ENCODE measurements at regions not wholly inside any gene's neighbourhood (a gene's known extent, or its start where the extent isn't known, plus 50 kb on each side); places are given as distances from the start of the nearest gene placed in this dataset.

GRCh38 chr13:34589581-34589980 lies 352.5 kb upstream of the NBEA start:
- no peaks in the 10 kb centered on the region for H3K27me3 Mint-ChIP-seq
- peaks cover 1% of the 10 kb centered on the region for H3K9me3 Mint-ChIP-seq
- H3K36me3 Mint-ChIP-seq: no peaks in the 10 kb centered on the region
- H3K4me1 Mint-ChIP-seq: no peaks in the 10 kb centered on the region
- no peak overlapping the region for H3K27ac Mint-ChIP-seq
- DNase-seq (ENCODE audit: low spot score in 2 of 2) (no peak), ATAC-seq (ENCODE audit: low read depth) (no peak)
- H3K4me3 Mint-ChIP-seq: no peak overlapping the region

GRCh38 chr13:34591129-34591528 lies 350.9 kb upstream of the NBEA start:
- peaks cover 1% of the 10 kb centered on the region for H3K9me3 Mint-ChIP-seq

DNA sequence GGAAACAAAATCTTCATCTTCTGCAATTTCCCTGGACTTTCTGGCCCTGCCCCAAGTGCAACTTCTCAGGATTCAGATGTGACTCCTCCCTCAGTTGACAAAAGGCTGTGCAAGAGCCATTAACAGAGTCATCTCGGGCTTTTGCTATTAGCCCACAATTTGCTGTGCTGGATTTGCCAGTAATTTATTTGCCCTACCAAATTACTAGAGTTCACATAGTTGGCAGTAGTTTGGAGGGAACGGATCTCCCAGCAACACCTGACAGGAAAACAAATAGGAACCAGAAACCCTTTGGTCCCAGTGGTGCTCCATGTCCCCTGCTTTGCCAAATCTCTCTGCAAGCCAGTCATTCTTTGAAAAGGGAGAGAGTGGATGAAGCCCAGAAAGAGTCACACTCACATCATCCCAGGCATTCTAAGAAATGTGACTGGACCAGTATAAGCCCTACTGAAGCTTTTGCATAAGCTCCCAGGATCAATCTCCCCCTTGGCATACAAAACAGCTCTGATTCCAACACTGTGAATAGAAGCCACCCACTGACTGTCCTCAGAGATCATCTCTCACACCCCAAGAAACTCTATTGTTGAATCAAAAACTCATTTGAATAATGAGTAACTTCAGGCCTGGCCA lies 350.1 kb upstream of the NBEA start:
- peaks cover 4% of the 10 kb centered on the region for H3K9me3 Mint-ChIP-seq

More at GRCh38 chr13:34591129-34591528, 350.9 kb upstream of the NBEA start:
- Mint-ChIP-seq H3K4me3 (no peak overlapping the region), H3K36me3 (no peaks in the 10 kb centered on the region), H3K27me3 (no peaks in the 10 kb centered on the region), H3K27ac (no peak overlapping the region), H3K4me1 (no peaks in the 10 kb centered on the region)
- no peak for DNase-seq (ENCODE audit: low spot score in 2 of 2)
- no peak for ATAC-seq (ENCODE audit: low read depth)

GRCh38 chr13:34593658-34594057 lies 348.4 kb upstream of the NBEA start:
- Mint-ChIP-seq H3K27me3 (no peaks in the 10 kb centered on the region), H3K36me3 (no peaks in the 10 kb centered on the region), H3K9me3 (peaks cover 4% of the 10 kb centered on the region), H3K27ac (no peak overlapping the region), H3K4me3 (no peak overlapping the region), H3K4me1 (no peaks in the 10 kb centered on the region)
- ATAC-seq (ENCODE audit: low read depth) (no peak), DNase-seq (ENCODE audit: low spot score in 2 of 2) (no peak)

More for the DNA sequence above, 350.1 kb upstream of the NBEA start:
- DNase-seq (ENCODE audit: low spot score in 2 of 2) (no peak), ATAC-seq (ENCODE audit: low read depth) (no peak)
- H3K4me1 Mint-ChIP-seq: no peaks in the 10 kb centered on the region
- no peak overlapping the region for H3K4me3 Mint-ChIP-seq
- H3K27ac Mint-ChIP-seq: no peak overlapping the region
- H3K36me3 Mint-ChIP-seq: no peaks in the 10 kb centered on the region
- H3K27me3 Mint-ChIP-seq: no peaks in the 10 kb centered on the region

- Mint-ChIP-seq H3K27me3 (no peaks in the 10 kb centered on the region), H3K27ac (no peak overlapping the region), H3K36me3 (no peaks in the 10 kb centered on the region), H3K9me3 (peaks cover 4% of the 10 kb centered on the region), H3K4me1 (no peaks in the 10 kb centered on the region), H3K4me3 (no peak overlapping the region)
- no peak for DNase-seq (ENCODE audit: low spot score in 2 of 2)
- no peak for ATAC-seq (ENCODE audit: low read depth)
These were observed 347.6 kb upstream of the NBEA start for GRCh38 chr13:34594507-34594906.

DNA sequence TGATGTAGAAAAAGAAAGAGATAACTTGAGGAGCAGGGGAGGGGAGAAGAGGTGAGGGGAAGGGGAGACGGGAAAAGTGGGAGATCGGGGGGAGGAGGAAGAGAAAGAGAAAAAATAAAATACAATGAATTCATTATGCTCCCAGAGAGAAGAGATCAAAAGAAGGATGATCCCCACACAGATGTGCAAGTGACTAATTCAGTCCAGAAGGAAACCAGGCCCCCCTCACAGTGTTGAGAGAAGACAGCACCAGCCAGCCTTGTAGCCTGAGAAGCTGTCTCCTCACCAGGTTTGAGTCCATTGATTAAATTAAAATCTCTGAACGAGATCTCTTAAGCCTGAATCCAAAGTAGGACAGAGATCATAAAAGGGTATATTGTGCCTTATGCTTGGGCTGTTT lies 333.7 kb upstream of the NBEA start:
- peaks cover 2% of the 10 kb centered on the region for H3K9me3 Mint-ChIP-seq
- no peaks in the 10 kb centered on the region for H3K27me3 Mint-ChIP-seq
- H3K36me3 Mint-ChIP-seq: no peaks in the 10 kb centered on the region
- H3K4me1 Mint-ChIP-seq: no peaks in the 10 kb centered on the region
- no peak for ATAC-seq (ENCODE audit: low read depth)
- H3K27ac Mint-ChIP-seq: no peak overlapping the region
- no peak overlapping the region for H3K4me3 Mint-ChIP-seq
- DNase-seq (ENCODE audit: low spot score in 2 of 2): no peak

DNA sequence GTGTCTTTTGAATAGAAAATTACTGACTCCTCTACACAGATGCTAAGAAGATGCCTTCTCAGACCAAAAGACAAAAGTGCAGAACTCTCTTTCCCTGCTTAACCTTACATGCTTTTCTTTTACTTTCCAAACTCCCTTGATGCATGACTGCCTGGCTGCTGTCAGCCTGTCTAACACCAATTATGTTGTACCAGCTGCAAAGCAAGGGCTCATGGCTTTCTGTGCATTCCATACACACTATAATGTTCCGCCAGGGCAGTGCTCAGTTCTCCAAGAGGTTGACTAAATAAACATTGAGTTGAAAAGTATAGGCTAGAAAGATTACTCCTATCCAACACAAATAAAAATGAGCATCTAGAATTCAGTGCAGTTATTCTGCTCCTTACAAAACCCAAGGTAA lies 330.4 kb upstream of the NBEA start:
- no peak overlapping the region for H3K27ac Mint-ChIP-seq
- H3K27me3 Mint-ChIP-seq: no peaks in the 10 kb centered on the region
- H3K9me3 Mint-ChIP-seq: peaks cover 2% of the 10 kb centered on the region
- DNase-seq (ENCODE audit: low spot score in 2 of 2) (no peak), ATAC-seq (ENCODE audit: low read depth) (no peak)
- H3K4me1 Mint-ChIP-seq: no peaks in the 10 kb centered on the region
- no peaks in the 10 kb centered on the region for H3K36me3 Mint-ChIP-seq
- no peak overlapping the region for H3K4me3 Mint-ChIP-seq

DNA sequence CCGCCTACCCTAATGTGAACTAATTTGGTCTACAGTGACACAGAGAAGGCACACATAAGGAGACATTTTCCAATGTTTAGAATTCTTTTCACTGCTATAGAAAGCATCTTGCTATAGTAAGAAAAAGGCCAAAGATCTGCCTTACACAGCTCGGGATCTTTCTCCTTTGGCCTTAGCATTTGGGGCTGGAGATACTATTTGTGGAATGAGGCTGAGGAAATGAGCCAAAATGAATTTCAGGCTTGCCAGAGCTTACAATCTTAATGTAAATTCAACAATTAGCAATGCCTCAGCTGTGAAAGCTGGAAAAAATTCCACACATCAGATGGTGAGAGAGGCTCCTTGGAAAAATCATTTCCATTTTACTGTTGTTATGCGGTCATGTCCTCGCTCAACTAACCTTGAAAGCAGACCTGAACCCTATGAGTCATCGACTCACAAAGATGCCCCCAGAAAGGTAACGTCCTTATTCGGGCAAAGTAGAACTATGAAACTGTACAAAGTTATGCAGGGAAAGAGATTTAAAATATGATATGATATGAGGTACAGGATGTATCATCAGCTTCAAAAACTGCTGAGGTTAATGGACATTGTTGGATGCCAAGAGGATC lies 324.5 kb upstream of the NBEA start:
- Mint-ChIP-seq H3K4me3 (no peak overlapping the region), H3K27me3 (no peaks in the 10 kb centered on the region), H3K9me3 (no peaks in the 10 kb centered on the region), H3K27ac (no peak overlapping the region), H3K4me1 (no peaks in the 10 kb centered on the region), H3K36me3 (no peaks in the 10 kb centered on the region)
- ATAC-seq (ENCODE audit: low read depth) (no peak), DNase-seq (ENCODE audit: low spot score in 2 of 2) (no peak)

DNA sequence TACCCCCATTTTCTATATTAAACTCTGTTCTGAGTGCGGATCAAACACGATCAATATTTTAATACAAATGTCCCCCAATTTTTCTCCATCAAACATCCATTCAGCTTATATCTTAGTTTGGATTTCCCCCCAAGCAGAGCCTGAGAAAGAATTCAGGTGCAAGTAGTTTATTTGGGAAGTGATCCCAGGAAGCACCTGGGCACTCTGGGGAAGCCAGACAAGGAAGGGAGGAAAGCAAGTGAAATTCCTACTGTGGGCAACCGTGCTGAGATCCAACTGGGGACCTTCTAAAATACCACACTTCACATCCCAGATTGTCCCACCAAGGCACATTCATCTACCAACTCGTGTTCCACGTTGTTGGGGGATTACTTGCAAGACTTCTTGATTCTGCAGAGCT lies 323.4 kb upstream of the NBEA start:
- no peak for DNase-seq (ENCODE audit: low spot score in 2 of 2)
- H3K4me1 Mint-ChIP-seq: no peaks in the 10 kb centered on the region
- no peaks in the 10 kb centered on the region for H3K27me3 Mint-ChIP-seq
- no peak for ATAC-seq (ENCODE audit: low read depth)
- no peaks in the 10 kb centered on the region for H3K36me3 Mint-ChIP-seq
- no peak overlapping the region for H3K4me3 Mint-ChIP-seq
- no peak overlapping the region for H3K27ac Mint-ChIP-seq
- no peaks in the 10 kb centered on the region for H3K9me3 Mint-ChIP-seq

GRCh38 chr13:34619326-34619725 lies 322.7 kb upstream of the NBEA start:
- DNase-seq (ENCODE audit: low spot score in 2 of 2) (no peak), ATAC-seq (ENCODE audit: low read depth) (no peak)
- Mint-ChIP-seq H3K36me3 (no peaks in the 10 kb centered on the region), H3K27me3 (no peaks in the 10 kb centered on the region), H3K27ac (no peak overlapping the region), H3K4me3 (no peak overlapping the region), H3K4me1 (no peaks in the 10 kb centered on the region), H3K9me3 (no peaks in the 10 kb centered on the region)

- no peaks in the 10 kb centered on the region for H3K27me3 Mint-ChIP-seq
- no peaks in the 10 kb centered on the region for H3K9me3 Mint-ChIP-seq
- no peaks in the 10 kb centered on the region for H3K36me3 Mint-ChIP-seq
- no peak overlapping the region for H3K4me3 Mint-ChIP-seq
- no peak for ATAC-seq (ENCODE audit: low read depth)
- no peak for DNase-seq (ENCODE audit: low spot score in 2 of 2)
- H3K27ac Mint-ChIP-seq: no peak overlapping the region
- H3K4me1 Mint-ChIP-seq: no peaks in the 10 kb centered on the region
These were observed 321.8 kb upstream of the NBEA start for GRCh38 chr13:34620074-34620850.

DNA sequence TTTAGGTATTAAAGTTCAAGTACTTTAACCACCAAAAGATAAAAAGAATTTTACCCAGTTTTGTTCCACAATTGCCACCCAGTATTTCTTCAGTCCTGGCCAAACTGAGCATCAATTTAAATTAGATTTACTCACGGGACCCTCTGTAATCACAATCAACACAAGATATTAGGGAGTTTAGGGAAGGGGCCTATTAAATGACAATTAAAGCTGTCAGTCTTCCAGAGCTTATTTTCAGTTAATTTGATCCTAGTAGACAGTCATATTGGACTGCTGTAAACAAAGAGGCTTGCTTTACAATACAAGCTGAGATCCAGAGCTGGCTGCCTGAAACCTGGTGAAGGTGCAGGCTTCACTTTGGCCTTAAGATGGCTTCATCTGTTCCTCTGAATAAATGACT lies 321.2 kb upstream of the NBEA start:
- ATAC-seq (ENCODE audit: low read depth): no peak
- no peak for DNase-seq (ENCODE audit: low spot score in 2 of 2)
- Mint-ChIP-seq H3K27me3 (no peaks in the 10 kb centered on the region), H3K4me1 (no peaks in the 10 kb centered on the region), H3K36me3 (no peaks in the 10 kb centered on the region), H3K9me3 (no peaks in the 10 kb centered on the region), H3K4me3 (no peak overlapping the region), H3K27ac (no peak overlapping the region)

- H3K27me3 Mint-ChIP-seq: no peaks in the 10 kb centered on the region
- DNase-seq (ENCODE audit: low spot score in 2 of 2): no peak
- H3K27ac Mint-ChIP-seq: no peak overlapping the region
- H3K4me1 Mint-ChIP-seq: no peaks in the 10 kb centered on the region
- no peak overlapping the region for H3K4me3 Mint-ChIP-seq
- H3K9me3 Mint-ChIP-seq: no peaks in the 10 kb centered on the region
- H3K36me3 Mint-ChIP-seq: no peaks in the 10 kb centered on the region
- ATAC-seq (ENCODE audit: low read depth): no peak
These were observed 318.7 kb upstream of the NBEA start for GRCh38 chr13:34623331-34623730.

- Mint-ChIP-seq H3K4me1 (no peaks in the 10 kb centered on the region), H3K4me3 (no peak overlapping the region), H3K36me3 (no peaks in the 10 kb centered on the region), H3K27me3 (no peaks in the 10 kb centered on the region), H3K9me3 (no peaks in the 10 kb centered on the region), H3K27ac (no peak overlapping the region)
- DNase-seq (ENCODE audit: low spot score in 2 of 2) (no peak), ATAC-seq (ENCODE audit: low read depth) (no peak)
These were observed 314.4 kb upstream of the NBEA start for GRCh38 chr13:34627509-34628208.

Data from memory B cell (primary cell).